ENCODE measurements at regions not wholly inside any gene's neighbourhood (a gene's known extent, or its start where the extent isn't known, plus 50 kb on each side); places are given as distances from the start of the nearest gene placed in this dataset.

DNA sequence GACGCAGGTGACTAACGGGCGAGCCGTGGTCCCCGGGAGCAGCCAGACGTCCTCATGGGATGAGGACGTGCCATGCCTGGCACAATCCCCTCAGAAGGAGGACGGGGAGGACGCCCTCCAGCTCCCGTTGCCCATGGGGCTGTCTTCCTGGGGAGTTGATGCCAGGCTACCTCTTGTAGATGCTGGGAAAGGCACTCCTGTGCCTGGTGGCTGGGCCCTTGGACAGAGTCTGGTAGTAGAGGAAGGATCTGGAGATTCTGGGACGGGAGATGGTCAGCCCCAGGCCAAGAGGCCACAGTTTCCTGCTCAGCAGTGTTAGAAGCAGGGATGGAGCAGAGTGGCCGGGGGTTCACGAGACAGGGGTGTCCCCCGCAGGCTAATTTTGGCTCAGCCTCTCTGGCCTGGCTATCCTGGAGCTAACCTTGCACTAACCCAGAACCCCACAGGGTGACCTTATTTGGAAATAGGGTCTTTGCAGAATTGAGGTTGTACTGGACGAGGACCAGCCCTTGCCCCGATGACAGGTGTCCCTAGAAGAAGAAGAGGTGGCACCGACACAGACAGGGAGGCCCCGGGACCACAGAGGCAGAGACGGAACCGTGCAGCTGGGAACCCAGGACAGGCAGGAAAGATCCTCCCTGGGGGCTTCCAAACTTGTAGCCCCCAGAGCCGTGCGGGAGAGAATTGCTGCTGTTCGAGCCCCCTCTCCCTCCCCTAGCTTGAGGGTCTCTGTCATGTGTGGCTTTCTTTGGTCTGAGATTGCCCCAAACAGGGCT, 50.1 kb upstream of the ADRA2C start:
- DNase-seq (ENCODE audit: low read depth, low spot score) = no peak
- in situ Hi-C loops (cut with HindIII; ENCODE audit: low pct_unique_long_range_greater_than_20kb, low sequenced_read_pairs) = no loop called here

DNA sequence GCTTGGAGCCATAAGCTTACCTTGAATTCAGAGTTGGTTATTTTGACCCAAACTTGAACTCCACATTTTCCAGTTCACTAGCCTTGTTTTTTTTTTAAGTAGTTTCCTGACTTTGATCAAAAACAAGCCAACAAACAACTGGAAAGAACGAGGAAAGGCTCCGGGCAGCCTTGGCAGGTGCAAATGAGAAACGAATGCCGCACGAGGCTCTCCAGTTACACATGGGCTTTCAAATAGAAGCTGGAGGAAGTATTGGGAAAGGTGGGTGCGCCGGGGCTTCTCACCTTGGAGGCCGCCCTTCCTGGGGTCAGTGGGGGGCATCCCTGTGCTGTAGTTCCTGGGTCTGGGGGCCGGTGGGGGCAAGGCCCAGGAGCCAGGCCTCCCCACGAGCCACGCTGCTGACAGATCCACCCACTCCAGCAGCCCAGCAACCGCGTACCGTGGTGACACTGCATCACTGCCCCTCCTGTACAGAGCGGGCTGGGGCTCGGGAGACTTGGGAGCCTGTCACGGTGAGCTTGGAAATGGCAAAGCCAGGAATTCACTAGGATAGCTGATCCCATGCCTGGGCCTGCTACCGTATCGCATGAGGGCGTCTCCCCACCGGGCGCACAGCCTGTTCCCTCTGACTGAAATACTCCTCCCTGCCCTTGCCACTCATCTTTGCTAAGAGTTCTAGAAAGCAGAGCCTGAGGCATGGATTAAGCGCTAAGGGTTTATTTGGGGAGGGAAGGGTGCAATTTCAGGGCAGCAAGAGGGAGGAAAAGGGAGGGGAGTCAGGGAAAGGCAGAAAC, 50.9 kb upstream of the ADRA2C start:
- no peak for DNase-seq (ENCODE audit: low read depth, low spot score)
- in situ Hi-C loops (cut with HindIII; ENCODE audit: low pct_unique_long_range_greater_than_20kb, low sequenced_read_pairs) = no loop called here

DNA sequence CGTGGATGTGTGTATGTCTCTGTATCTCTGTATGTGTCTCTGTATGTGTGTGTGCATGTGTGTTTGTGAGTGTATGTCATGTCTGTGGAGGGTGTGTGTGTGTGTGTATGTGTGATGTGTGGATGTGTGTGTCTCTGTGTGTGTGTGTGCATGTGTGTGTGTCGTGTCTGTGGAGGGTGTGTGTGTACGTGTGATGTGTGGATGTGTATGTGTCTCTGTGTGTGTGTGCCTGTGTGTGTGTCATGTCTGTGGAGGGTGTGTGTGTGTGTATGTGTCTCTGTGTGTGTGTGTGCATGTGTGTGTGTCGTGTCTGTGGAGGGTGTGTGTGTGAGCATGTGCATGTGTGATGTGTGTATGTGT, 51.6 kb upstream of the ADRA2C start:
- in situ Hi-C loops (cut with HindIII; ENCODE audit: low pct_unique_long_range_greater_than_20kb, low sequenced_read_pairs) = no loop called here
- DNase-seq (ENCODE audit: low read depth, low spot score) = no peak

GRCh38 chr4:3713817-3714641, 52.2 kb upstream of the ADRA2C start:
- no peak for DNase-seq (ENCODE audit: low read depth, low spot score)
- in situ Hi-C loops (cut with HindIII; ENCODE audit: low pct_unique_long_range_greater_than_20kb, low sequenced_read_pairs) = no loop called here

GRCh38 chr4:3713346-3713745, 52.8 kb upstream of the ADRA2C start:
- in situ Hi-C loops (cut with HindIII; ENCODE audit: low pct_unique_long_range_greater_than_20kb, low sequenced_read_pairs) = no loop called here
- no peak for DNase-seq (ENCODE audit: low read depth, low spot score)

DNA sequence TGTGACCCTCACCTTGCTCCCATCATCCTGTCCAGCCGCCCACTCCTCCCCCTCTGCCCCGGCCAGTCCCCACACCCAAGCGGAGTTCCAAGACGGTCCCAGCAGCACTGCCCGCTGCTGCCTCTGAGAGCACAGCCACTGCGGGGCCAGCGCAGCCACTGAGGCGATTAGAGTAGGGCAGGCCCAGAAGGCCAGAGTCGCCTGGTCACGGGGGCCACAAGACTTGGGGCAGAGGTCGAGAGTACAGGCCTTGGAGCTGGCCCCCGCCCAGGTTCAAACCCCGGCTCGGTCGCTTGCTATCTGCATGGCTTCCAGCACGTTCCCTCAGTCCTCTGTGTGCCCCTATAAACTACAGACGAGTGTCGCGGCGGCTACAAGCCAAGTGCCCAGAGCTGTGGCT, 53.2 kb upstream of the ADRA2C start:
- in situ Hi-C loops (cut with HindIII; ENCODE audit: low pct_unique_long_range_greater_than_20kb, low sequenced_read_pairs) = no loop called here
- DNase-seq (ENCODE audit: low read depth, low spot score) = no peak

DNA sequence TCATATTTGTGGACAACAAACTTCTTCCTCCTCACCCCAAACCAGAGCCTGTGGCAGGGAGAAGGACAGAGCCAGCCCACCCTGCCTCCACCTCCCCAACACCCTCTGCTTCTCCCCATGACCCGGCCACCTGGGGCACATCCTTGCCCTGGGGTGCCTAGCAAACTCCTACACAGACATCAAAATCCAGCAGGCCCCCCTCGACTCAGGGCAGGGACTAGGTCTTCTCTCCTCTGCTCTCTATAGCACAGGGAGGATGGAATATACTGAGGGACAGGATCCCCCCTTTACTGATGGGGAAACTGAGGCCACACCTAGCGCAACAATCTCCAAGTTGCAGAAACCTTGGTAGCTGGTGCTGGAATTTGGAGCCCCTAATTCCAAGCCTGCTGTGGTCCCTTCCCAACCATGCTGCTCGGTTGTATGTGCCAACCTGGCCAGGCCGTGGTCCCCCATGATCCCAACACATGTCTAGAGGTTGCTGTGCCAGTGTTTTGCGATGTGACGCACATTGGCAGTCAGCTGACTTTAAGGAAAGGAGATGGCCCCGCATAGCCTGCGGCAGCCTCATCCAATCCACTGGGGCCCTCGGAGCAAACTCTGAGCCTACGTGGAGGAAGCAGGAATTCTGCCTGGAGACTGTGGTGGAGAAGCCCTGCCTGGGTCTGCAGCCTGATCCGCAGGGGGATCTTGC, 53.9 kb upstream of the ADRA2C start:
- in situ Hi-C loops (cut with HindIII; ENCODE audit: low pct_unique_long_range_greater_than_20kb, low sequenced_read_pairs) = no loop called here
- DNase-seq (ENCODE audit: low read depth, low spot score) = peak; percentile 46

GRCh38 chr4:3711183-3712111, 54.7 kb upstream of the ADRA2C start:
- in situ Hi-C loops (cut with HindIII; ENCODE audit: low pct_unique_long_range_greater_than_20kb, low sequenced_read_pairs) = no loop called here
- DNase-seq (ENCODE audit: low read depth, low spot score) = no peak

GRCh38 chr4:3710451-3711182, 55.6 kb upstream of the ADRA2C start:
- no peak for DNase-seq (ENCODE audit: low read depth, low spot score)

GRCh38 chr4:3709846-3710441, 56.2 kb upstream of the ADRA2C start:
- DNase-seq (ENCODE audit: low read depth, low spot score) = no peak

More at GRCh38 chr4:3710451-3711182, 55.6 kb upstream of the ADRA2C start:
- in situ Hi-C loops (cut with HindIII; ENCODE audit: low pct_unique_long_range_greater_than_20kb, low sequenced_read_pairs) = no loop called here

GRCh38 chr4:3709061-3709845, 56.9 kb upstream of the ADRA2C start:
- no peak for DNase-seq (ENCODE audit: low read depth, low spot score)
- in situ Hi-C loops (cut with HindIII; ENCODE audit: low pct_unique_long_range_greater_than_20kb, low sequenced_read_pairs) = no loop called here

More at GRCh38 chr4:3709846-3710441, 56.2 kb upstream of the ADRA2C start:
- in situ Hi-C loops (cut with HindIII; ENCODE audit: low pct_unique_long_range_greater_than_20kb, low sequenced_read_pairs) = no loop called here

DNA sequence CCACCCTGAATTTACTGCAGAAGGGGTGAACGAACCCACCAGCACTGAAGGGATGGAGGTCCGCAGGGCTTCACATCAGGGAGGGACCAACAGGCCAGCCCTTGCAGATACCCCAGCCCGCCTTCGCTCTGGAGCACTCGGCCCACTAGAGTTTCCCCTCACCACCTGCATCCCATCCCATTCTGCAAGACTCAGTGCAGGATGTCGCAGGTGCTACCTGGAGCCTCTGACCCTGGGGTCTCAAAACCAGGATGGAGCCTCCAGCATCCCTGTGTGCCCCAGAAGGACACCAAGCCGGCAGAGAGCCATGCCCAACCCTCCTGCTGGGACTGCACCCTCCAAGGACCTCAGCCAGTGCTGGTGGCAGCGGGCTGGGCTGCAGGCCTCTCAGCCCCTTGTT, 57.6 kb upstream of the ADRA2C start:
- in situ Hi-C loops (cut with HindIII; ENCODE audit: low pct_unique_long_range_greater_than_20kb, low sequenced_read_pairs) = no loop called here
- no peak for DNase-seq (ENCODE audit: low read depth, low spot score)

GRCh38 chr4:3708103-3708510, 58.1 kb upstream of the ADRA2C start:
- no peak for DNase-seq (ENCODE audit: low read depth, low spot score)
- in situ Hi-C loops (cut with HindIII; ENCODE audit: low pct_unique_long_range_greater_than_20kb, low sequenced_read_pairs) = no loop called here

DNA sequence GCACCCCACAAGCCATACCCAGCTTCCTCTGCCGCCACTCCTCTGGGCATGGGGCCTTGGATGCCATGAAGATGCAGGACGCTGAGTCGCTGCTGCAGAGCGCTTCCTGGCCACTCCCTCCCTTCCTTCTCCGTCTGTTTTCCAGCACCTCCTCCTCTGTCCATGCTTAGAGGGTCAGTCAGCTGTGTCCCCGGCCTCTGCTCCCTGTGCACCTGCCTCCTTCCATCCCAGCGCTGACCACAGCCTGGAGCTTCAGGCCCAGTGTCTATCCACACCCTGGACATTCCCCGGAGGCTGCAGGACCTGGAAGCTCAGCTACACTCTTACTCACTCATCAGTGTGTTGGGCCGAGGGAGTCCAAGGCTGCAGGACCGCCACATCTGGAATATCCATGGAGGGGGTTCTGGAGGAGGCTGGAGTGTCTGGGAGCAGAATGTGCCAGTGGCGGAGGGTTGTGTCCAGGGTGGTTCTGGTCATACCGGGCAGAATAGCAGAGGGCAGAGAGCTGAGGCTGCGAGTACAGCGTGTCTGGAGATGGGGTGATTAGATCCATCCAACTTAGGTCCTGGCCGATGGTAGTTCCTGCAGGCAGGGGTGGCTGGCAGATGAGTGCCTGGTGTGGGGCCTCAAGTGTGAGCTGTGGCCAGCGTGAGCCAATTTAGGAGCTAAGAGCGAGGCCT, 58.6 kb upstream of the ADRA2C start:
- no peak for DNase-seq (ENCODE audit: low read depth, low spot score)
- in situ Hi-C loops (cut with HindIII; ENCODE audit: low pct_unique_long_range_greater_than_20kb, low sequenced_read_pairs) = no loop called here
